ENCODE measurements at regions not wholly inside any gene's neighbourhood (a gene's known extent, or its start where the extent isn't known, plus 50 kb on each side); places are given as distances from the start of the nearest gene placed in this dataset.

- intact Hi-C loops (cut with DNase I) = no loop called here
- ATAC-seq = peak; percentile 66 to 77 (median 71)
- no peaks in the 10 kb centered on the region for H3K27me3 ChIP-seq
- H3K36me3 ChIP-seq = no peaks in the 10 kb centered on the region
- whole genome bisulfite sequencing (ENCODE audit: insufficient coverage, low coverage, low lambda C conversion rate, missing lambda C conversion rate) = 34% methylated on average over 9 of the region's 10 CpGs
- no peak overlapping the region for H3K27ac ChIP-seq
- no peak overlapping the region for H3K4me3 ChIP-seq
- no peak for DNase-seq
- no peaks in the 10 kb centered on the region for H3K9me3 ChIP-seq
- H3K4me1 ChIP-seq = no peaks in the 10 kb centered on the region
- TF ChIP-seq POLR2A (IDR thresholded peaks at IDR 0.05) (no peak), CTCF (IDR thresholded peaks at IDR 0.05) (peak; percentile 16 to 54 (median 43))
Observed at GRCh38 chr12:127355061-127355841, 911.7 kb upstream of the TMEM132C start.

GRCh38 chr12:127358888-127359287 lies 908.1 kb upstream of the TMEM132C start:
- 41% methylated on average over 2 of the region's 2 CpGs for WGBS (ENCODE audit: insufficient coverage, low coverage, low lambda C conversion rate, missing lambda C conversion rate)
- no peaks in the 10 kb centered on the region for H3K9me3 ChIP-seq
- no peaks in the 10 kb centered on the region for H3K36me3 ChIP-seq
- H3K27ac ChIP-seq = no peak overlapping the region
- DNase-seq (no peak), ATAC-seq (no peak)
- no peak overlapping the region for H3K4me3 ChIP-seq
- no peaks in the 10 kb centered on the region for H3K4me1 ChIP-seq
- intact Hi-C loops (cut with DNase I) = no loop called here
- H3K27me3 ChIP-seq = no peaks in the 10 kb centered on the region
- TF ChIP-seq CTCF (IDR thresholded peaks at IDR 0.05) = no peak
- no peak for TF ChIP-seq POLR2A (IDR thresholded peaks at IDR 0.05)

- Histone ChIP-seq H3K27ac (no peak overlapping the region), H3K36me3 (no peaks in the 10 kb centered on the region), H3K4me3 (no peak overlapping the region), H3K4me1 (no peaks in the 10 kb centered on the region), H3K9me3 (no peaks in the 10 kb centered on the region), H3K27me3 (no peaks in the 10 kb centered on the region)
- no peak for DNase-seq
- ATAC-seq = no peak
- intact Hi-C loops (cut with DNase I) = no loop called here
- WGBS (ENCODE audit: insufficient coverage, low coverage, low lambda C conversion rate, missing lambda C conversion rate) = 66% methylated on average over 4 of the region's 6 CpGs
- no peak for TF ChIP-seq POLR2A (IDR thresholded peaks at IDR 0.05)
- TF ChIP-seq CTCF (IDR thresholded peaks at IDR 0.05) = no peak
Observed at GRCh38 chr12:127360580-127360979, 906.4 kb upstream of the TMEM132C start.

- ATAC-seq (no peak), DNase-seq (no peak)
- no peak overlapping the region for H3K4me3 ChIP-seq
- intact Hi-C loops (cut with DNase I) = no loop called here
- 67% methylated on average over 4 of the region's 4 CpGs for WGBS (ENCODE audit: insufficient coverage, low coverage, low lambda C conversion rate, missing lambda C conversion rate)
- TF ChIP-seq POLR2A (IDR thresholded peaks at IDR 0.05) = no peak
- no peak for TF ChIP-seq CTCF (IDR thresholded peaks at IDR 0.05)
- no peak overlapping the region for H3K27ac ChIP-seq
- no peaks in the 10 kb centered on the region for H3K9me3 ChIP-seq
- no peaks in the 10 kb centered on the region for H3K4me1 ChIP-seq
- no peaks in the 10 kb centered on the region for H3K36me3 ChIP-seq
- no peaks in the 10 kb centered on the region for H3K27me3 ChIP-seq
Observed at GRCh38 chr12:127362121-127362520, 904.8 kb upstream of the TMEM132C start.
